GM23338 (cell line): ENCODE measurements at regions not wholly inside any gene's neighbourhood (a gene's known extent, or its start where the extent isn't known, plus 50 kb on each side); places are given as distances from the start of the nearest gene placed in this dataset.

Source experiments
- ATAC-seq: fragments of 200-7000 bp; cut with Tn5 transposase; 3 replicates; pipeline ENCODE4 v1.9.1; 2020
- DNase-seq: peaks from one replicate; pipeline ENCODE4 v3.0.0-alpha.2; 2015; ENCODE audit warnings: low spot score
- H2AFZ ChIP-seq: fragments of 200-600 bp; sonication (generic); 2 replicates; pipeline ENCODE4 v1.8.0; 2016; ENCODE audit warnings: antibody characterized with exemption, mild to moderate bottlenecking, moderate library complexity
- H3F3A ChIP-seq: fragments of 200-600 bp; sonication (generic); replicated peaks from 2 replicates; pipeline ENCODE4 v1.8.0; 2017; ENCODE audit warnings: antibody characterized with exemption, mixed run types, low read depth
- H3K27ac ChIP-seq: fragments of 200-600 bp; sonication (generic); 2 replicates; pipeline ENCODE4 v1.6.1; 2016; ENCODE audit warnings: low read depth
- H3K27me3 ChIP-seq: fragments of 200-600 bp; sonication (generic); 2 replicates; pipeline ENCODE4 v1.8.0; 2016; ENCODE audit warnings: mild to moderate bottlenecking, mixed run types, moderate library complexity; ENCODE audit not compliant: insufficient read depth
- H3K36me3 ChIP-seq: fragments of 200-600 bp; sonication (generic); 2 replicates; pipeline ENCODE4 v1.8.0; 2016; ENCODE audit warnings: mild to moderate bottlenecking; ENCODE audit not compliant: insufficient read depth
- H3K4me1 ChIP-seq: fragments of 200-600 bp; sonication (generic); 2 replicates; pipeline ENCODE4 v1.8.0; 2016; ENCODE audit warnings: mild to moderate bottlenecking, moderate library complexity; ENCODE audit not compliant: insufficient read depth
- H3K4me2 ChIP-seq: fragments of 200-600 bp; sonication (generic); 2 replicates; pipeline ENCODE4 v1.7.1; 2017; ENCODE audit warnings: mixed run types
- H3K4me3 ChIP-seq: fragments of 200-600 bp; sonication (generic); 2 replicates; pipeline ENCODE4 v1.6.1; 2016; ENCODE audit warnings: mixed run types
- H3K79me2 ChIP-seq: fragments of 200-600 bp; sonication (generic); replicated peaks from 2 replicates; pipeline ENCODE4 v1.8.0; 2017; ENCODE audit warnings: mild to moderate bottlenecking; ENCODE audit not compliant: insufficient read depth
- H3K9me2 ChIP-seq: fragments of 200-600 bp; sonication (generic); 2 replicates; pipeline ENCODE4 v1.8.0; 2017; ENCODE audit not compliant: insufficient read depth
- H4K20me1 ChIP-seq: fragments of 200-600 bp; sonication (generic); replicated peaks from 2 replicates; pipeline ENCODE4 v1.8.0; 2017; ENCODE audit warnings: mild to moderate bottlenecking; ENCODE audit not compliant: insufficient read depth
- H3K27ac Mint-ChIP-seq: 2 replicates; pipeline ENCODE4 v1.8.0; 2020; ENCODE audit warnings: inconsistent platforms, mild to moderate bottlenecking, moderate library complexity, mixed read lengths
- H3K27me3 Mint-ChIP-seq: 3 replicates; pipeline ENCODE4 v1.8.0; 2022; ENCODE audit warnings: low read depth, mild to moderate bottlenecking, moderate library complexity, mixed read lengths, inconsistent platforms; ENCODE audit not compliant: insufficient read depth, poor library complexity
- H3K36me3 Mint-ChIP-seq: 3 replicates; pipeline ENCODE4 v1.8.0; 2021; ENCODE audit warnings: low read depth, mild to moderate bottlenecking, inconsistent platforms, moderate library complexity, mixed read lengths
- H3K4me1 Mint-ChIP-seq: 3 replicates; pipeline ENCODE4 v1.8.0; 2020; ENCODE audit warnings: mild to moderate bottlenecking, inconsistent platforms, mixed read lengths
- H3K4me3 Mint-ChIP-seq: 3 replicates; pipeline ENCODE4 v1.8.0; 2021; ENCODE audit warnings: moderate library complexity, mild to moderate bottlenecking, inconsistent platforms, mixed read lengths
- H3K9me3 Mint-ChIP-seq: 3 replicates; pipeline ENCODE4 v1.8.0; 2020; ENCODE audit warnings: moderate library complexity, mild to moderate bottlenecking, inconsistent platforms, mixed read lengths
- CREB1 ChIP-seq: fragments of 250-450 bp; sonication (Bioruptor Pico); IDR thresholded peaks from 2 replicates; pipeline ENCODE4 v1.5.0; 2020; ENCODE audit warnings: low read depth, mild to moderate bottlenecking, moderate library complexity
- ETS1 ChIP-seq: IDR thresholded peaks from 2 replicates; pipeline ENCODE4 v1.6.1; 2016; ENCODE audit warnings: antibody characterized with exemption
- EZH2 ChIP-seq: fragments of 200-600 bp; sonication (generic); IDR thresholded peaks from one replicate; pipeline ENCODE4 v1.8.0; 2017; ENCODE audit warnings: antibody characterized with exemption, mild to moderate bottlenecking, low read depth; ENCODE audit not compliant: unreplicated experiment
- EZH2phosphoT487 ChIP-seq: fragments of 200-600 bp; sonication (generic); IDR thresholded peaks from one replicate; pipeline ENCODE4 v1.8.1; 2018; ENCODE audit warnings: antibody characterized with exemption; ENCODE audit not compliant: unreplicated experiment
- JUNB ChIP-seq: IDR thresholded peaks from one replicate; pipeline ENCODE4 v1.6.1; 2016; ENCODE audit warnings: antibody characterized with exemption; ENCODE audit not compliant: unreplicated experiment
- NANOG ChIP-seq: IDR thresholded peaks from 2 replicates; pipeline ENCODE4 v1.6.1; 2016; ENCODE audit warnings: antibody characterized with exemption, borderline replicate concordance
- POLR2AphosphoS5 ChIP-seq: IDR thresholded peaks from 2 replicates; pipeline ENCODE4 v1.6.1; 2016; ENCODE audit warnings: antibody characterized with exemption, low read depth
- REST ChIP-seq: IDR thresholded peaks from one replicate; pipeline ENCODE4 v1.6.1; 2018; ENCODE audit warnings: antibody characterized with exemption; ENCODE audit not compliant: unreplicated experiment
- STAT1 ChIP-seq: IDR thresholded peaks from one replicate; pipeline ENCODE4 v1.6.1; 2016; ENCODE audit warnings: antibody characterized with exemption; ENCODE audit not compliant: unreplicated experiment
- ZNF114 ChIP-seq: fragments of 250-450 bp; sonication (Bioruptor Pico); IDR thresholded peaks from 2 replicates; pipeline ENCODE4 v1.5.0; 2020; ENCODE audit warnings: mild to moderate bottlenecking, moderate library complexity
- ZNF331 ChIP-seq: fragments of 250-450 bp; sonication (Bioruptor Pico); IDR thresholded peaks from 2 replicates; pipeline ENCODE4 v1.5.0; 2020; ENCODE audit warnings: low read depth, mild to moderate bottlenecking, moderate library complexity
- ZNF462 ChIP-seq: fragments of 250-450 bp; sonication (Bioruptor Pico); IDR thresholded peaks from 2 replicates; pipeline ENCODE4 v1.5.0; 2020; ENCODE audit warnings: mild to moderate bottlenecking, moderate library complexity
- TF ChIP-seq, protein P1 (sequence below), 2 experiments: fragments of 200-600 bp in 1 of 2; sonication (generic) in 1 of 2; conservative IDR thresholded peaks; 2 replicates each; pipeline versions ENCODE4 v1.5.1 to v1.6.1; 2016 to 2017; ENCODE audit warnings: antibody characterized with exemption in 2 of 2, low read depth in 2 of 2, mild to moderate bottlenecking in 2 of 2, moderate library complexity in 1 of 2

DNA sequence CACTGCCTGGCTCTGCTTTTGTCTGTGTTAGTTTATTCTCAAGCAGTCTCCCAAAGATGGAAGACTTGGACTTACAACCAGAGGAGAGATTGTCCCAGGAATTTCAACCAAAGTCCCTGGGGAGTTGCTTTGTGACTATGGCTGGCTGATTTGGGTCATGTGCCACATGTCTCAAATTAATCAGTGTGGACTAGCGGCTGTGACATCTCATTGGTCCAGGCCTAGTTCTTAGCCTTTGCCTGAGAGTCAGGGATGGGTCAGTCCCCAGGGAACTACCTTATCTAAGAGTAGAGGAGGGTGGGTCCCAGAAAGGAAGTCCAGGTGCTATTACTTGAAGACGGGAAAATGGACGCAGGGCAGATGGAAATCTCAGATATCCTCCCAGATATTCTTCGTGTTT lies 217.1 kb downstream of the ACKR3 start:
- no peaks in the 10 kb centered on the region for H3K36me3 Mint-ChIP-seq
- Histone ChIP-seq H3K27me3 (no peaks in the 10 kb centered on the region), H3K27ac (no peak overlapping the region), H3K36me3 (no peaks in the 10 kb centered on the region), H3K4me3 (no peak overlapping the region), H3F3A (no peaks in the 10 kb centered on the region), H3K79me2 (no peaks in the 10 kb centered on the region), H2AFZ (no peak overlapping the region), H3K9me2 (0 out of 2 replicates have a peak, but pooled peaks cover 8% of the 10 kb centered on the region), H3K4me2 (no peak overlapping the region), H3K4me1 (no peaks in the 10 kb centered on the region), H4K20me1 (no peaks in the 10 kb centered on the region)
- H3K9me3 Mint-ChIP-seq = peaks cover 3% of the 10 kb centered on the region; the same call in 1 of the 3 replicates
- H3K27ac Mint-ChIP-seq = no peak overlapping the region
- ATAC-seq (no peak), DNase-seq (no peak)
- H3K4me1 Mint-ChIP-seq = peaks cover 3% of the 10 kb centered on the region; the same call in 1 of the 3 replicates
- H3K4me3 Mint-ChIP-seq = no peak overlapping the region
- peaks cover 6% of the 10 kb centered on the region for H3K27me3 Mint-ChIP-seq
- no peak for TF ChIP-seq ZNF462 (CRISPR knock-in tag)
- TF ChIP-seq ZNF331 = no peak
- TF ChIP-seq ZNF114 (CRISPR knock-in tag) = no peak
- TF ChIP-seq STAT1 = no peak
- TF ChIP-seq POLR2AphosphoS5 = no peak
- TF ChIP-seq, protein P1, sequence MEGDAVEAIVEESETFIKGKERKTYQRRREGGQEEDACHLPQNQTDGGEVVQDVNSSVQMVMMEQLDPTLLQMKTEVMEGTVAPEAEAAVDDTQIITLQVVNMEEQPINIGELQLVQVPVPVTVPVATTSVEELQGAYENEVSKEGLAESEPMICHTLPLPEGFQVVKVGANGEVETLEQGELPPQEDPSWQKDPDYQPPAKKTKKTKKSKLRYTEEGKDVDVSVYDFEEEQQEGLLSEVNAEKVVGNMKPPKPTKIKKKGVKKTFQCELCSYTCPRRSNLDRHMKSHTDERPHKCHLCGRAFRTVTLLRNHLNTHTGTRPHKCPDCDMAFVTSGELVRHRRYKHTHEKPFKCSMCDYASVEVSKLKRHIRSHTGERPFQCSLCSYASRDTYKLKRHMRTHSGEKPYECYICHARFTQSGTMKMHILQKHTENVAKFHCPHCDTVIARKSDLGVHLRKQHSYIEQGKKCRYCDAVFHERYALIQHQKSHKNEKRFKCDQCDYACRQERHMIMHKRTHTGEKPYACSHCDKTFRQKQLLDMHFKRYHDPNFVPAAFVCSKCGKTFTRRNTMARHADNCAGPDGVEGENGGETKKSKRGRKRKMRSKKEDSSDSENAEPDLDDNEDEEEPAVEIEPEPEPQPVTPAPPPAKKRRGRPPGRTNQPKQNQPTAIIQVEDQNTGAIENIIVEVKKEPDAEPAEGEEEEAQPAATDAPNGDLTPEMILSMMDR (conservative IDR thresholded peaks at IDR 0.05; ENCODE audit: low read depth in 2 of 2) = no peak
- TF ChIP-seq CREB1 (CRISPR knock-in tag) = no peak
- no peak for TF ChIP-seq EZH2
- no peak for TF ChIP-seq NANOG
- TF ChIP-seq EZH2phosphoT487 = no peak
- TF ChIP-seq JUNB = no peak
- TF ChIP-seq REST = no peak
- no peak for TF ChIP-seq ETS1
